Astrocyte (in vitro differentiated cells and primary cell): ENCODE measurements at regions not wholly inside any gene's neighbourhood (a gene's known extent, or its start where the extent isn't known, plus 50 kb on each side); places are given as distances from the start of the nearest gene placed in this dataset.

Source experiments
- DNase-seq: peaks from one replicate; pipeline ENCODE4 v3.0.0-alpha.2; 2010; ENCODE audit warnings: low read depth
- FAIRE-seq: peaks from 2 replicates; lab custom pipeline; 2011; peaks lifted over from hg19 to GRCh38; lab: Jason Lieb, UNC
- H2AFZ ChIP-seq: 2 replicates; pipeline ENCODE4 v1.6.0; 2012; ENCODE audit warnings: low read depth, low read length, inconsistent platforms
- H3K27ac ChIP-seq: 2 replicates; pipeline ENCODE4 v1.5.1; 2011; ENCODE audit warnings: low read depth, low read length, inconsistent platforms
- H3K27me3 ChIP-seq: 2 replicates; pipeline ENCODE4 v1.6.0; 2011; ENCODE audit warnings: low read length, inconsistent platforms; ENCODE audit not compliant: insufficient read depth
- H3K36me3 ChIP-seq: 2 replicates; pipeline ENCODE4 v1.5.1; 2011; ENCODE audit warnings: low read length, inconsistent platforms; ENCODE audit not compliant: insufficient read depth
- H3K4me1 ChIP-seq: 2 replicates; pipeline ENCODE4 v1.5.1; 2011; ENCODE audit warnings: low read length, inconsistent platforms; ENCODE audit not compliant: insufficient read depth
- H3K4me2 ChIP-seq: 2 replicates; pipeline ENCODE4 v1.6.0; 2012; ENCODE audit warnings: low read length, inconsistent platforms
- H3K4me3 ChIP-seq: 2 replicates; pipeline ENCODE4 v1.5.1; 2011; ENCODE audit warnings: low read depth, mild to moderate bottlenecking, low read length, inconsistent platforms; ENCODE audit not compliant: insufficient read depth
- H3K79me2 ChIP-seq: 2 replicates; pipeline ENCODE4 v1.6.0; 2012; ENCODE audit warnings: mild to moderate bottlenecking, low read length, inconsistent platforms; ENCODE audit not compliant: insufficient read depth
- H3K9ac ChIP-seq: 2 replicates; pipeline ENCODE4 v1.6.0; 2012; ENCODE audit warnings: mild to moderate bottlenecking, low read length, inconsistent platforms
- H3K9me3 ChIP-seq: 2 replicates; pipeline ENCODE4 v1.5.1; 2012; ENCODE audit warnings: low read depth, mild to moderate bottlenecking, low read length, inconsistent platforms; ENCODE audit not compliant: insufficient read depth
- H4K20me1 ChIP-seq: 2 replicates; pipeline ENCODE4 v1.6.0; 2012; ENCODE audit warnings: low read length, inconsistent platforms; ENCODE audit not compliant: insufficient read depth
- H3K27ac Mint-ChIP-seq: one replicate; pipeline ENCODE4 v1.8.0; 2021; ENCODE audit warnings: mild to moderate bottlenecking, mixed read lengths; ENCODE audit not compliant: unreplicated experiment
- H3K27me3 Mint-ChIP-seq: one replicate; pipeline ENCODE4 v1.8.0; 2021; ENCODE audit warnings: low read depth, mixed read lengths; ENCODE audit not compliant: unreplicated experiment
- H3K36me3 Mint-ChIP-seq: one replicate; pipeline ENCODE4 v1.8.0; 2021; ENCODE audit warnings: low read depth, mixed read lengths; ENCODE audit not compliant: unreplicated experiment
- H3K4me1 Mint-ChIP-seq: one replicate; pipeline ENCODE4 v1.8.0; 2021; ENCODE audit warnings: low read depth, mixed read lengths; ENCODE audit not compliant: unreplicated experiment
- H3K4me3 Mint-ChIP-seq: one replicate; pipeline ENCODE4 v1.8.0; 2021; ENCODE audit warnings: mild to moderate bottlenecking, moderate library complexity, mixed read lengths; ENCODE audit not compliant: unreplicated experiment
- H3K9me3 Mint-ChIP-seq: one replicate; pipeline ENCODE4 v1.8.0; 2021; ENCODE audit warnings: mild to moderate bottlenecking, mixed read lengths; ENCODE audit not compliant: unreplicated experiment
- EZH2 ChIP-seq: IDR thresholded peaks from 2 replicates; pipeline ENCODE4 v1.6.1; 2012; ENCODE audit warnings: mild to moderate bottlenecking, low read length, inconsistent platforms; ENCODE audit not compliant: insufficient read depth
- TF ChIP-seq, protein P1 (sequence below): IDR thresholded peaks from 2 replicates; pipeline ENCODE4 v1.5.1; 2011; ENCODE audit warnings: low read depth, mild to moderate bottlenecking, inconsistent platforms, low read length, moderate library complexity; ENCODE audit not compliant: insufficient read depth

DNA sequence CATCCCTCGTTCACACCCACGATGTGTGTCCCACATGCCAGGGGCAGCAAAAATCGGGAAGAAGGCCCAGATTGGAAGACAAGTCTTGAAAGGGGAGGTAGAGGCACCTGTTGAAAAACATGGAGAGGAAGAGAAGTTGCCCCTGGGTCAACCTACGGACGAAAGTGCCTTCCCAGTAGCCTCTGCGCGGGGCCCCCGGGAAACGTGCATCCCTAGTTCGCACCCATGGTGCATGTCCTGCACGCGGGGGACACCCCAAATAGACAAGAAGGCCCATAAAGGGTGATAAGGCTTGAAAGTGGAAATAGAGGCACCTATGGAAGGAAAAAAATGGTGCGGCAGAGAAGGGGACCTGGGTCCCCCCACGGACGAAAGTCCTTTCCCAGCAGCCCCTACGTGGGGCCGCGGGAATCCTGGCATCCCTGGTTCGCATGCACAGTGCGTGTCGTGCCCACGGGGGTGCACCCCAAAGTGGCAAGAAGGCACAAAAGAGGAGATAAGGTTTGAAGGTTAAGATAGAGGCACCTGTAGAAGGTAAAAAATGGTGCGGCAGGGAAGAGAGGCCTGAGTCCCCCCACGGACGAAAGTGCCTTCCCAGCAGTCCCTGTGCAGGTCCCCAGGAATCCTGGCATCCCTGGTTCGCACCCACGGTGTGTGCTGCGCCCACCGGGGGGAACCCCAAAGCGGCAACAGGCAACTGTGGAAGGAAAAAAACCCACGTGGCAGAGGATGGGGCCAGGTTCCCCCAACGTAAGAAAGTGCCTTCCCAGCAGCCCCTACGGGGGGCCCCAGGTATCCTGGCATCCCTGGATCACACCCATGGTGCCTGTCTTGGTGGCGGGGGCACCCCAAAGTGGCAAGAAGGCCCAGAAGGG, 278.3 kb downstream of the ALG10 start:
- Mint-ChIP-seq H3K36me3 (no peaks in the 10 kb centered on the region), H3K9me3 (peaks cover 66% of the 10 kb centered on the region), H3K27ac (no peak overlapping the region), H3K4me3 (no peak overlapping the region), H3K27me3 (no peaks in the 10 kb centered on the region), H3K4me1 (no peaks in the 10 kb centered on the region)
- Histone ChIP-seq H3K4me3 (no peak overlapping the region), H4K20me1 (no peaks in the 10 kb centered on the region), H2AFZ (no peak overlapping the region), H3K9ac (no peak overlapping the region), H3K27ac (no peak overlapping the region), H3K4me1 (no peaks in the 10 kb centered on the region), H3K36me3 (no peaks in the 10 kb centered on the region), H3K79me2 (no peaks in the 10 kb centered on the region), H3K9me3 (peaks cover 8% of the 10 kb centered on the region), H3K27me3 (no peaks in the 10 kb centered on the region), H3K4me2 (no peak overlapping the region)
- no peak for TF ChIP-seq EZH2
- TF ChIP-seq, protein P1, sequence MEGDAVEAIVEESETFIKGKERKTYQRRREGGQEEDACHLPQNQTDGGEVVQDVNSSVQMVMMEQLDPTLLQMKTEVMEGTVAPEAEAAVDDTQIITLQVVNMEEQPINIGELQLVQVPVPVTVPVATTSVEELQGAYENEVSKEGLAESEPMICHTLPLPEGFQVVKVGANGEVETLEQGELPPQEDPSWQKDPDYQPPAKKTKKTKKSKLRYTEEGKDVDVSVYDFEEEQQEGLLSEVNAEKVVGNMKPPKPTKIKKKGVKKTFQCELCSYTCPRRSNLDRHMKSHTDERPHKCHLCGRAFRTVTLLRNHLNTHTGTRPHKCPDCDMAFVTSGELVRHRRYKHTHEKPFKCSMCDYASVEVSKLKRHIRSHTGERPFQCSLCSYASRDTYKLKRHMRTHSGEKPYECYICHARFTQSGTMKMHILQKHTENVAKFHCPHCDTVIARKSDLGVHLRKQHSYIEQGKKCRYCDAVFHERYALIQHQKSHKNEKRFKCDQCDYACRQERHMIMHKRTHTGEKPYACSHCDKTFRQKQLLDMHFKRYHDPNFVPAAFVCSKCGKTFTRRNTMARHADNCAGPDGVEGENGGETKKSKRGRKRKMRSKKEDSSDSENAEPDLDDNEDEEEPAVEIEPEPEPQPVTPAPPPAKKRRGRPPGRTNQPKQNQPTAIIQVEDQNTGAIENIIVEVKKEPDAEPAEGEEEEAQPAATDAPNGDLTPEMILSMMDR, result no peak
- no peak for DNase-seq
- FAIRE-seq, result no peak

GRCh38 chr12:34301251-34302130, 279.2 kb downstream of the ALG10 start:
- Mint-ChIP-seq H3K27me3 (no peaks in the 10 kb centered on the region), H3K36me3 (no peaks in the 10 kb centered on the region), H3K4me1 (no peaks in the 10 kb centered on the region), H3K27ac (no peak overlapping the region), H3K4me3 (no peak overlapping the region), H3K9me3 (peaks cover 68% of the 10 kb centered on the region)
- Histone ChIP-seq H3K27me3 (no peaks in the 10 kb centered on the region), H2AFZ (no peak overlapping the region), H4K20me1 (no peaks in the 10 kb centered on the region), H3K4me2 (no peak overlapping the region), H3K4me1 (no peaks in the 10 kb centered on the region), H3K36me3 (no peaks in the 10 kb centered on the region), H3K79me2 (no peaks in the 10 kb centered on the region), H3K9ac (no peak overlapping the region), H3K9me3 (peaks cover 8% of the 10 kb centered on the region), H3K27ac (no peak overlapping the region), H3K4me3 (no peak overlapping the region)
- FAIRE-seq (no peak), DNase-seq (no peak)
- TF ChIP-seq, protein P1, result no peak
- no peak for TF ChIP-seq EZH2
